Amygdala (tissue), 56 donors: ENCODE measurements at regions not wholly inside any gene's neighbourhood (a gene's known extent, or its start where the extent isn't known, plus 50 kb on each side); places are given as distances from the start of the nearest gene placed in this dataset.
"Not testable (repeated sequence)": the region's sequence is repeated elsewhere in the genome, so short reads cannot be mapped to it uniquely, and the experiment has no call there.

Experiments used
- DNase-seq, 56 donors: peaks; one replicate each; lab custom pipeline; 2025; lab: John Stamatoyannopoulos, UW

GRCh38 chr5:62933261-62933660, 354.6 kb downstream of the LRRC70 start:
- no peak for DNase-seq

- no peak for DNase-seq
These were observed 352.7 kb downstream of the LRRC70 start for GRCh38 chr5:62931153-62931950.

GRCh38 chr5:62922191-62922590, 343.6 kb downstream of the LRRC70 start:
- no peak for DNase-seq

- no peak for DNase-seq
These were observed 342.2 kb downstream of the LRRC70 start for GRCh38 chr5:62920856-62921255.

GRCh38 chr5:62909326-62909725, 330.7 kb downstream of the LRRC70 start:
- no peak for DNase-seq

GRCh38 chr5:62902126-62902525, 323.5 kb downstream of the LRRC70 start:
- no peak for DNase-seq

- DNase-seq = no peak
These were observed 322.4 kb downstream of the LRRC70 start for GRCh38 chr5:62900976-62901375.

- no peak for DNase-seq
These were observed 317.7 kb downstream of the LRRC70 start for GRCh38 chr5:62896121-62896893.

- DNase-seq = no peak
These were observed 308.1 kb downstream of the LRRC70 start for GRCh38 chr5:62886603-62887315.

- not testable (repeated sequence) for DNase-seq
These were observed 258.7 kb downstream of the LRRC70 start for GRCh38 chr5:62837330-62837729.

- DNase-seq = no peak
These were observed 251.0 kb downstream of the LRRC70 start for GRCh38 chr5:62829604-62829986.

- no peak for DNase-seq
These were observed 250.4 kb downstream of the LRRC70 start for GRCh38 chr5:62828742-62829603.

GRCh38 chr5:62825623-62826220, 247.1 kb downstream of the LRRC70 start:
- DNase-seq = no peak

GRCh38 chr5:62824936-62825335, 246.3 kb downstream of the LRRC70 start:
- DNase-seq = no peak

GRCh38 chr5:62817043-62817442, 238.4 kb downstream of the LRRC70 start:
- not testable (repeated sequence) for DNase-seq

GRCh38 chr5:62814991-62815390, 236.4 kb downstream of the LRRC70 start:
- DNase-seq = no peak

GRCh38 chr5:62812621-62813255, 234.1 kb downstream of the LRRC70 start:
- no peak for DNase-seq

- not testable (repeated sequence) for DNase-seq
These were observed 226.2 kb downstream of the LRRC70 start for GRCh38 chr5:62804819-62805218.

- DNase-seq = no peak
These were observed 217.3 kb downstream of the LRRC70 start for GRCh38 chr5:62795926-62796325.
